GM12878 (cell line): ENCODE measurements at regions not wholly inside any gene's neighbourhood (a gene's known extent, or its start where the extent isn't known, plus 50 kb on each side); places are given as distances from the start of the nearest gene placed in this dataset.
A peak's percentile ranks its signal among the peaks of the same experiment; 100 is the strongest.

Experiments used
- ATAC-seq: fragments of 200-7000 bp; cut with Tn5 transposase; 3 replicates; pipeline ENCODE4 v1.9.1; 2020; ENCODE audit warnings: mild to moderate bottlenecking, moderate library complexity
- BruUV-seq: library from RNA; stranded (reverse); fragments of 400-500 nt; replicated peaks from 2 replicates; lab custom pipeline; 2021; lab: Mats Ljungman, UMichigan
- CTCF ChIA-PET: fragments of 300-600 bp; sonication (Branson Sonifier 250); formaldehyde crosslinking; extraction: SDS; loops from one replicate; lab custom pipeline; 2021; ENCODE audit warnings: inconsistent platforms; lab: Yijun Ruan, JAX
- POLR2A ChIA-PET: fragments of 350-600 bp; formaldehyde crosslinking; extraction: SDS; loops from one replicate; lab custom pipeline; 2021; ENCODE audit warnings: inconsistent platforms; lab: Charles Lee
- RAD21 ChIA-PET: fragments of 300-600 bp; sonication (Branson Sonifier 250); formaldehyde crosslinking; loops from one replicate; lab custom pipeline; 2023; ENCODE audit warnings: antibody characterized with exemption; ENCODE audit not compliant: unreplicated experiment; lab: Charles Lee
- SMC1A ChIA-PET: fragments of 300-600 bp; sonication (Branson Sonifier 250); formaldehyde crosslinking; loops from one replicate; lab custom pipeline; 2023; ENCODE audit not compliant: unreplicated experiment, uncharacterized antibody; lab: Charles Lee
- DNase-seq: peaks from one replicate; pipeline ENCODE4 v3.0.0-alpha.2; 2011; ENCODE audit warnings: low read depth, low spot score
- FAIRE-seq: peaks from 3 replicates; lab custom pipeline; 2011; peaks lifted over from hg19 to GRCh38; lab: Jason Lieb, UNC
- H2AFZ ChIP-seq: 2 replicates; pipeline ENCODE4 v1.6.0; 2011; ENCODE audit warnings: low read depth, low read length, control low read depth; ENCODE audit not compliant: control insufficient read depth
- H3K27ac ChIP-seq: 2 replicates; pipeline ENCODE4 v1.5.1; 2011; ENCODE audit warnings: control low read depth; ENCODE audit not compliant: control insufficient read depth, insufficient read depth
- H3K27me3 ChIP-seq, 2 experiments: replicated peaks in 1 of 2; 2 replicates each; pipeline versions ENCODE4 v1.6.0 to v1.6.1; 2011; ENCODE audit warnings: low read length in 1 of 2; ENCODE audit not compliant: control insufficient read depth in 2 of 2, insufficient read depth in 2 of 2
- H3K36me3 ChIP-seq, 2 experiments: 2 replicates each; pipeline ENCODE4 v1.5.1; 2011; ENCODE audit warnings: low read length in 1 of 2; ENCODE audit not compliant: control insufficient read depth in 2 of 2, insufficient read depth in 2 of 2
- H3K4me1 ChIP-seq: 2 replicates; pipeline ENCODE4 v1.6.1; 2011; ENCODE audit warnings: mild to moderate bottlenecking, low read length, moderate library complexity, mixed read lengths; ENCODE audit not compliant: control insufficient read depth, insufficient read depth
- H3K4me2 ChIP-seq: 2 replicates; pipeline ENCODE4 v1.6.0; 2011; ENCODE audit warnings: control low read depth; ENCODE audit not compliant: control insufficient read depth, insufficient read depth
- H3K4me3 ChIP-seq: fragments of 200-600 bp; sonication (generic); 2 replicates; pipeline ENCODE4 v1.5.1; 2016
- H3K79me2 ChIP-seq: 2 replicates; pipeline ENCODE4 v1.6.0; 2011; ENCODE audit warnings: low read length; ENCODE audit not compliant: control insufficient read depth, insufficient read depth
- H3K9ac ChIP-seq: 2 replicates; pipeline ENCODE4 v1.8.0; 2011; ENCODE audit warnings: low read length, control low read depth, mixed read lengths; ENCODE audit not compliant: control insufficient read depth, insufficient read depth
- H3K9me3 ChIP-seq: replicated peaks from 3 replicates; pipeline ENCODE4 v1.5.1; 2011; ENCODE audit warnings: mild to moderate bottlenecking, low read length; ENCODE audit not compliant: control insufficient read depth, insufficient read depth
- H4K20me1 ChIP-seq: 2 replicates; pipeline ENCODE4 v1.6.0; 2011; ENCODE audit not compliant: control insufficient read depth, insufficient read depth
- BRCA1 ChIP-seq: IDR thresholded peaks from 2 replicates; pipeline ENCODE4 v1.6.1; 2011; ENCODE audit warnings: low read depth, low read length, improper control_type of control experiment
- E4F1 ChIP-seq: fragments of 450-650 bp; IDR thresholded peaks from 2 replicates; pipeline ENCODE4 v1.6.1; 2018; ENCODE audit warnings: borderline replicate concordance, mild to moderate bottlenecking; ENCODE audit not compliant: partially characterized antibody
- NFXL1 ChIP-seq: fragments of 450-650 bp; IDR thresholded peaks from 2 replicates; pipeline ENCODE4 v1.6.1; 2017; ENCODE audit warnings: antibody characterized with exemption, mild to moderate bottlenecking, borderline replicate concordance
- PBX3 ChIP-seq: IDR thresholded peaks from 2 replicates; pipeline ENCODE4 v1.6.1; 2011; ENCODE audit warnings: mild to moderate bottlenecking, low read depth, low read length, moderate library complexity; ENCODE audit not compliant: insufficient replicate concordance
- RELA ChIP-seq: fragments of 450-650 bp; IDR thresholded peaks from 2 replicates; pipeline ENCODE4 v1.8.0; 2014; ENCODE audit warnings: borderline replicate concordance; ENCODE audit not compliant: partially characterized antibody
- REST ChIP-seq: IDR thresholded peaks from 2 replicates; pipeline ENCODE4 v1.6.1; 2012; ENCODE audit warnings: mild to moderate bottlenecking, low read depth, low read length
- SKIL ChIP-seq: fragments of 450-650 bp; IDR thresholded peaks from 2 replicates; pipeline ENCODE4 v1.6.1; 2017; ENCODE audit warnings: mild to moderate bottlenecking, low read depth, inconsistent platforms; ENCODE audit not compliant: poor library complexity, severe bottlenecking
- ZNF217 ChIP-seq: fragments of 450-650 bp; IDR thresholded peaks from 2 replicates; pipeline ENCODE4 v1.6.1; 2017; ENCODE audit warnings: antibody characterized with exemption, mild to moderate bottlenecking
- WGBS: methylation state at CpG from one replicate; pipeline ENCODE4 v1.1.6; 2016; ENCODE audit warnings: low lambda C conversion rate; ENCODE audit not compliant: insufficient replicate concordance, insufficient coverage; ENCODE audit errors: missing lambda C conversion rate; 5-methylcytosine and 5-hydroxymethylcytosine counted together
- in situ Hi-C: fragments of 300-500 bp; cut with MboI; formaldehyde crosslinking; loops from 9 replicates; pipeline ENCODE4 v1.14.3; 2018; ENCODE audit warnings: mixed read lengths
- intact Hi-C: fragments of 100-400 bp; cut with micrococcal nuclease; formaldehyde crosslinking; loops from one replicate; pipeline ENCODE4 v1.14.2; 2022; ENCODE audit not compliant: unreplicated experiment

- in situ Hi-C loops = no loop called here
- Histone ChIP-seq H3K9ac (no peak overlapping the region), H3K27me3 (no peaks in the 10 kb centered on the region), H3K4me3 (no peak overlapping the region), H4K20me1 (no peaks in the 10 kb centered on the region), H3K36me3 (no peaks in the 10 kb centered on the region), H3K4me1 (no peaks in the 10 kb centered on the region), H2AFZ (no peak overlapping the region), H3K4me2 (no peak overlapping the region), H3K79me2 (no peaks in the 10 kb centered on the region), H3K27ac (no peak overlapping the region), H3K9me3 (no peaks in the 10 kb centered on the region)
- DNase-seq = no peak
- intact Hi-C loops = no loop called here
- CTCF ChIA-PET = no interaction called here
- POLR2A ChIA-PET = no interaction called here
- SMC1A ChIA-PET = interaction anchor here (1.2 kb wide), 1 partner anchor 11 kb away, joined by 3 read pairs; no protein-coding TSS in a partner anchor
- BruUV-seq = no TSS peak
- no peak for TF ChIP-seq PBX3
- no peak for TF ChIP-seq BRCA1
- no peak for TF ChIP-seq SKIL
- TF ChIP-seq ZNF217 = no peak
- no peak for TF ChIP-seq RELA
- TF ChIP-seq NFXL1 = no peak
- no peak for TF ChIP-seq E4F1
- no peak for TF ChIP-seq REST
- FAIRE-seq = no peak
- RAD21 ChIA-PET = no interaction called here
- ATAC-seq = peak; percentile 23; the same call in 1 of the 3 replicates
- WGBS = 44% methylated on average over 7 of the region's 7 CpGs
Observed at GRCh38 chr7:69411018-69411417, 187.3 kb upstream of the AUTS2 start.
